GM12878 (cell line): ENCODE measurements at regions not wholly inside any gene's neighbourhood (a gene's known extent, or its start where the extent isn't known, plus 50 kb on each side); places are given as distances from the start of the nearest gene placed in this dataset.

Experiments used
- ATF3 ChIP-seq: IDR thresholded peaks from 2 replicates; pipeline ENCODE4 v1.6.1; 2011; ENCODE audit warnings: low read depth, mild to moderate bottlenecking, low read length, moderate library complexity, borderline replicate concordance; ENCODE audit errors: extremely low read depth
- CHD2 ChIP-seq: IDR thresholded peaks from 2 replicates; pipeline ENCODE4 v1.6.1; 2011; ENCODE audit warnings: low read depth, low read length, improper control_type of control experiment, borderline replicate concordance
- CTCF ChIP-seq, 3 experiments: IDR thresholded peaks in 2 of 3; conservative IDR thresholded peaks in 1 of 3; 2 replicates each; pipeline ENCODE4 v1.5.1; 2011; ENCODE audit warnings: low read depth in 3 of 3, low read length in 3 of 3, mild to moderate bottlenecking in 3 of 3, control low read depth in 2 of 3, moderate library complexity in 2 of 3, inconsistent platforms in 1 of 3, mixed read lengths in 1 of 3; ENCODE audit not compliant: control insufficient read depth in 2 of 3, insufficient read depth in 1 of 3; ENCODE audit errors: extremely low read depth in 1 of 3
- HDGF ChIP-seq: fragments of 450-650 bp; IDR thresholded peaks from 2 replicates; pipeline ENCODE4 v1.6.1; 2016; ENCODE audit warnings: antibody characterized with exemption
- MEF2A ChIP-seq: IDR thresholded peaks from 2 replicates; pipeline ENCODE4 v1.6.1; 2011; ENCODE audit warnings: low read depth, mild to moderate bottlenecking, low read length, moderate library complexity; ENCODE audit not compliant: insufficient read depth
- NRF1 ChIP-seq: conservative IDR thresholded peaks from 2 replicates; pipeline ENCODE4 v1.6.1; 2011; ENCODE audit warnings: mild to moderate bottlenecking, low read depth, low read length, improper control_type of control experiment
- PBX3 ChIP-seq: IDR thresholded peaks from 2 replicates; pipeline ENCODE4 v1.6.1; 2011; ENCODE audit warnings: mild to moderate bottlenecking, low read depth, low read length, moderate library complexity; ENCODE audit not compliant: insufficient replicate concordance
- POLR2AphosphoS5 ChIP-seq: IDR thresholded peaks from 2 replicates; pipeline ENCODE4 v1.6.1; 2011; ENCODE audit warnings: mild to moderate bottlenecking, low read length, inconsistent platforms
- ZSCAN29 ChIP-seq: fragments of 450-650 bp; IDR thresholded peaks from 2 replicates; pipeline ENCODE4 v1.6.1; 2017; ENCODE audit warnings: mild to moderate bottlenecking, moderate library complexity

- no peak for TF ChIP-seq ATF3
- no peak for TF ChIP-seq MEF2A
- no peak for TF ChIP-seq CTCF (IDR thresholded peaks at IDR 0.05 in 2 of 3, conservative IDR thresholded peaks at IDR 0.05 in 1 of 3; ENCODE audit: control insufficient read depth in 2 of 3, extremely low read depth in 1 of 3, insufficient read depth in 1 of 3, low read depth in 3 of 3, low read length in 3 of 3)
- no peak for TF ChIP-seq POLR2AphosphoS5
- no peak for TF ChIP-seq ZSCAN29
- no peak for TF ChIP-seq HDGF
- TF ChIP-seq NRF1 = no peak
- no peak for TF ChIP-seq CHD2
- no peak for TF ChIP-seq PBX3
Observed at GRCh38 chr1:209037064-209037463, 546.5 kb upstream of the CAMK1G start.
